ENCODE measurements at regions not wholly inside any gene's neighbourhood (a gene's known extent, or its start where the extent isn't known, plus 50 kb on each side); places are given as distances from the start of the nearest gene placed in this dataset.
"Not testable (repeated sequence)": the region's sequence is repeated elsewhere in the genome, so short reads cannot be mapped to it uniquely, and the experiment has no call there.

GRCh38 chr7:115574681-115575291 lies 455.8 kb downstream of the TFEC start:
- FAIRE-seq (no peak), DNase-seq (ENCODE audit: insufficient read length, low spot score) (no peak)

- no peak for DNase-seq (ENCODE audit: insufficient read length, low spot score)
- no peak for FAIRE-seq
These were observed 458.5 kb downstream of the TFEC start for GRCh38 chr7:115572111-115572510.

- no peak for DNase-seq (ENCODE audit: insufficient read length, low spot score)
- FAIRE-seq, result no peak
These were observed 469.0 kb downstream of the TFEC start for GRCh38 chr7:115561335-115562110.

- FAIRE-seq (no peak), DNase-seq (ENCODE audit: insufficient read length, low spot score) (no peak)
These were observed 470.7 kb downstream of the TFEC start for GRCh38 chr7:115559877-115560276.

- FAIRE-seq (no peak), DNase-seq (ENCODE audit: insufficient read length, low spot score) (no peak)
These were observed 472.4 kb downstream of the TFEC start for GRCh38 chr7:115558161-115558560.

GRCh38 chr7:115557296-115557695 lies 473.3 kb downstream of the TFEC start:
- not testable (repeated sequence) for FAIRE-seq; DNase-seq (ENCODE audit: insufficient read length, low spot score)

- DNase-seq (ENCODE audit: insufficient read length, low spot score), result no peak
- no peak for FAIRE-seq
These were observed 477.8 kb downstream of the TFEC start for GRCh38 chr7:115552766-115553165.

GRCh38 chr7:115549910-115550309 lies 480.7 kb downstream of the TFEC start:
- FAIRE-seq (no peak), DNase-seq (ENCODE audit: insufficient read length, low spot score) (no peak)

GRCh38 chr7:115548756-115549155 lies 481.8 kb downstream of the TFEC start:
- DNase-seq (ENCODE audit: insufficient read length, low spot score), result no peak
- no peak for FAIRE-seq

- FAIRE-seq (no peak), DNase-seq (ENCODE audit: insufficient read length, low spot score) (no peak)
These were observed 483.8 kb downstream of the TFEC start for GRCh38 chr7:115546790-115547189.

- DNase-seq (ENCODE audit: insufficient read length, low spot score), result no peak
- no peak for FAIRE-seq
These were observed 496.8 kb downstream of the TFEC start for GRCh38 chr7:115533785-115534184.

- DNase-seq (ENCODE audit: insufficient read length, low spot score), result no peak
- no peak for FAIRE-seq
These were observed 504.3 kb downstream of the TFEC start for GRCh38 chr7:115526278-115526677.

- FAIRE-seq, result no peak
- DNase-seq (ENCODE audit: insufficient read length, low spot score), result no peak
These were observed 508.4 kb downstream of the TFEC start for GRCh38 chr7:115522174-115522573.

GRCh38 chr7:115516341-115516740 lies 514.2 kb downstream of the TFEC start:
- DNase-seq (ENCODE audit: insufficient read length, low spot score), result no peak
- FAIRE-seq, result no peak

- DNase-seq (ENCODE audit: insufficient read length, low spot score) (no peak), FAIRE-seq (no peak)
These were observed 519.2 kb downstream of the TFEC start for GRCh38 chr7:115511330-115511729.

GRCh38 chr7:115505136-115505535 lies 525.4 kb downstream of the TFEC start:
- DNase-seq (ENCODE audit: insufficient read length, low spot score) (no peak), FAIRE-seq (no peak)

- DNase-seq (ENCODE audit: insufficient read length, low spot score) (no peak), FAIRE-seq (no peak)
These were observed 530.6 kb downstream of the TFEC start for GRCh38 chr7:115499956-115500355.

GRCh38 chr7:115496006-115496405 lies 534.6 kb downstream of the TFEC start:
- DNase-seq (ENCODE audit: insufficient read length, low spot score), result no peak
- FAIRE-seq, result no peak

GRCh38 chr7:115494529-115495147 lies 535.9 kb downstream of the TFEC start:
- FAIRE-seq (no peak), DNase-seq (ENCODE audit: insufficient read length, low spot score) (no peak)

GRCh38 chr7:115493381-115493780 lies 537.2 kb downstream of the TFEC start:
- DNase-seq (ENCODE audit: insufficient read length, low spot score) (no peak), FAIRE-seq (no peak)

- FAIRE-seq (no peak), DNase-seq (ENCODE audit: insufficient read length, low spot score) (no peak)
These were observed 538.7 kb downstream of the TFEC start for GRCh38 chr7:115491744-115492380.

Measured in HTR-8/SVneo (cell line).